ENCODE measurements at regions not wholly inside any gene's neighbourhood (a gene's known extent, or its start where the extent isn't known, plus 50 kb on each side); places are given as distances from the start of the nearest gene placed in this dataset.

DNA sequence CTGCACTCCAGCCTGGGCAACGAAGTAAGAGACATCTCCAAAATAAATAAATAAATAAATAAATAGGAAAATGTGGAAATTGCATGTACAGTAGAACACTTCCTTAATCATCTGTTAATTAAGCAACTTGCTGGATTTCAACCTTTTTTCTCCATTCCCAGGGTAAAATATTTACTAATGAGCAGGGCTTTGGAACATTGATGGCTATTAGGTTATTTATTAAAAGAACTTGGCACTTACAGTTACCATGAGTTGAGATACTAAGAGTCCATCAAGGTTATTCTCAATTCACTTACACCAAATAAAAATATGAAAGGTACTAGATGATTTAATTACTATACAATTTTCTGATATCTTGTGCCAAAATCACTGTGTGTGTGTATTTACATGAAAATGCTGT is 607.1 kb downstream of the PCDH18 start:
- no peak for DNase-seq (ENCODE audit: low spot score)

DNA sequence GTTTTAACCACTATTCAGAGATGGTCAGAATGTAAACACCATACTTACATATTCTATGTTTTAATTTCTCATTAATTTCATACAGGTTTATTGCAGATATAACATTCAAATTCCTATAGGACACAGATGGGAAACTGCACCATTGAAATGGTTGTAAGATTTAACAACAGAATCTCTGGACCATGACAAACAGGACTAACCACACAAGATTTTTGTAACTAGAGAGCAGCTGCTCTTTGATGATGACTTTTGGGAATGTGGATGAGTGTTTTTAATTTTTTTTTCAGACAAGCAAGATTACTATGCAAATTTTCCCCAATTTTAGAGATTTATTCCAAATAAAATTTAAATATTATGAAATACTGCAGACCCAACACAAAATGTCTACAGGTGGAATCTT is 610.2 kb downstream of the PCDH18 start:
- DNase-seq (ENCODE audit: low spot score), result no peak

DNA sequence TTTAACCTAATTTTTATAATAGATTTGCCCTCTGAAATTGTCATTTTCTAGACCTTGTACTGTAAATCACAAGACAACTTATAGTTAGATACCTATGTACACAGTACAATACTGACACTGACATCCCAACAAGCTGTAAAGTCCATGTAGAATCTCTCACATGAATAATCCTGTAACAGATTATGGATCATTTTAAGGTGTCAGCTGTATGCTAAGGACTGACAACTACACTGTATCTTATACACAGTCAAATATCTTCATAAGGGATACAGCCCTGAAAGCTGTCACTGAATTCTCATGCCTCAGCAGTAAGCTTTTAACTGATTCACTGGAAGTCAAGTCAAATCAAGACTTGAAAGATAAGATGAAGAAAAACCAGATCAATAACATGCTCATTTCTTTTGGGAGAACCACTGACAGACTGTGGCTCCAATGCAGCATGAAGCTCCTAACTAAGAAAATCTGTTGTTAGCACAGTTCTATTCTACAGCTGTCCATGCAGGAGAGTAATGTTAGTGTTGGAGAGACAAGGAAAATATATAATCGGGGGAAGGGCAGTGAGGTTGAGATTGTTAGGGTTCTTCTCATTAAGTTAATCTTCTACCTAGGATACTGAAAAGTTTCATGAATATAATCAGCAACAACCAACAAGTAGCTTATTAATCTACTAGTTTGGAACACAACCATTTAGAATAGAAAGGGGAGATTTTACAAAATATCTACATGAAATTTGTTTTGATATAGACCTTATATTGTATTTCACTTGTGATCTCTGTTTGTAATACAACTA is 612.0 kb downstream of the PCDH18 start:
- no peak for DNase-seq (ENCODE audit: low spot score)

DNA sequence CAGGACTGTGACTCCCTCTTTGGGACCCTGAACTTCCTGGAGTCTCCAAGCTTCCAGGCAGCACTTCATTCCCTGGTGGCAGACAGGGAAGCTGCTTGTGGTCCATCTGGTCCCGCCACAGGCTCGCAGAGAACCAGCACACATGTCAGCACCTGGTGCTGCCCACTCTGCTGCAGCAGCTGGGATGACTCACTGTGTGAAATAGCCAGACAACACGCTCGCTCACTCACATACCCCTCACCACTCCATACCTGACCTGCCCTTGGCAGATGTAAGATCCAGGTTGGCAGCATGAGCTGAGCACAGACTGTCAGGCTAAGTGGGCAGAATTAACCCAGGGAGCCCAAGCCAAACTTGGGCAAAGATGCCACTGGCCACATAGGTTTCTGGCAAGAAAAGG is 613.5 kb downstream of the PCDH18 start:
- DNase-seq (ENCODE audit: low spot score), result no peak

DNA sequence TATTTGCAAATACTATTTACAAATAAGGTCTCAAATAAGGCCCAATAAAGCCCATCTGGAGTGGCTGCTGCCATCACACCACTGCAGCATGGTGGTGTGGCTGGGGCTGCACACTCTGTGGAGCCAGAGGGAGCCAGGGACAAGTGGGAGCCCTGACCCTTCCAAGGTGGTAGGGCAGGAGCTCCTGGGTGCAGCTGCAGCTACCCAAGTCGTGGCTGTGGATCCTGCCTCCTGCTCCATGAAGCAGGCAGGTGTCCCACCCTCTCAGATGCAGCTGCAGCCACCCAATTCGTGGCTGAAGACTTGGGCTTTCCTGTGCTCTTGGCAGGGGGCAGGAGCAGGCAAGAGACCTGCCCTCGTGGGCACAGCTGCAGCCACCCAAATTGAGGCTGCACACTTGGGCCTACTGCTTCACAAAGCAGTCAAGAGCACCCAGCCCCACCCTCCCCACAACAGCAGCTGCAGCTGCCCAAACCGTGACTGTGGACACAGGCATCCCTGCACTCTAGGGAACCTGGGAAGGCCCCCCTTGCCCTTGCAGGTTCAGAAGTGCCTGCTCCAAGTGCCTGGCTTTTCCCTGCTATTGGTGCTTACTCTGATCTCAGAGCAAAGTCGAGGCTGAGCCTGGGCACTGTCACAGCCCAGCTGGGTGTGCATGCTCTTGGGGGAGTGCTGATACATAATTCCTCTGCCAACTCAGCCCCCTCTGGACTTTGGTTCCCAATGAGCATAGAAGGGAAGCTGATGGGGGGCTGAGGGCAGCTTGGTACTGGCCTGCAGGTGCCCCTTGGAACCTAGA is 614.8 kb downstream of the PCDH18 start:
- DNase-seq (ENCODE audit: low spot score), result no peak

DNA sequence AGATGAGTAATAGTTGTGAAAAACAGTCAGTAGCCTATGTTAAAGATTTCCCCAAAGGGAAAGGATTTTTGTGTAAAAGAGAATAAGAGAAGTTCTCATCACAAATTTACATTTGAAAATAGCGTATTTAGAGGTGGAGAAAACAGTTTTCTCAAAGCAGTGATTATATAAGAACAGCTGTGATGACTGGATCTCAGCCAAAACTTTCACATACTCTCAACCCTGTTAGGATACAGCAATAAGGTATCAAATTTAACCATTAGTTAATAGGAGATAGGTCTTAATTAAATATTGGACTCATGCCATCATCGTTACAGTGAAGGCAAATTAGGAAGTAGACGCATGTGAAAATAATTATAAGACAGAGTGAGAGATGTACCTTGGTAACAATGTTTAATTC is 622.7 kb downstream of the PCDH18 start:
- DNase-seq (ENCODE audit: low spot score), result no peak

DNA sequence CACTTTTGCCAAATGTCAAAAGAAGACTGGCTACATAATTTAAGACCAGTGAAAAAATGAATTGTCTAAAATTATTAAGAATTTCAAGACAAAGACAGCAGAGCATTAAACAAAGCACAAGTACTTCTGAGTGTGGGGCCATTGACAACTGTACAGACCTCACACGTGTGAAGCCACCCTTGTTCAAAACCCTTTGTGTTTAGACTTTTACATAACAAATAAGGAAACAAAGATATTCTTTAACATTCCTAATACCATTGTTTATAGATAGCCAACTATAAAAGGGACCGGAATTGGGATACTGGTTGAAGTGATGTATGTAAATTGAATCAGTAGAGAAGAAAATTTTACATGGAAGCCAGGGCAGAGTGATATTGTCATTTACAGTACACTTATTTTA is 624.2 kb downstream of the PCDH18 start:
- DNase-seq (ENCODE audit: low spot score), result no peak

DNA sequence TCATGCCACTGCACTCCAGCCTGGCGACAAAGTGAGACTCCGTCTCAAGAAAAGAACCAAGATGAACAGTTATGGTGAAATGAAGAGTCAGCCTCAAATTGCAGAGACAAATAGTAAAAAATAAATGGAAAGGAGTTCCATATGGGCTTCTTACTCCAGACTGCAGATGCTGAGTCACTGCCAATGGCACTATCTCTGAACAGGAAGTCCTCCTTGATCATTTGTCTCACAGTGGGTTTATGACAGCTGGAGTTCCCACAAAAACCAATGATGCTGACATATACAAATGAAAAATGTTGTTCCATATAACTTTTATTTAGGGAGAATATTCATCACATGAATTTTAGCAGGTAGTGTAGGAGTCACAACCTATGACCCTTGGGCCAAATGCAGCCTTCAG is 631.6 kb downstream of the PCDH18 start:
- no peak for DNase-seq (ENCODE audit: low spot score)

DNA sequence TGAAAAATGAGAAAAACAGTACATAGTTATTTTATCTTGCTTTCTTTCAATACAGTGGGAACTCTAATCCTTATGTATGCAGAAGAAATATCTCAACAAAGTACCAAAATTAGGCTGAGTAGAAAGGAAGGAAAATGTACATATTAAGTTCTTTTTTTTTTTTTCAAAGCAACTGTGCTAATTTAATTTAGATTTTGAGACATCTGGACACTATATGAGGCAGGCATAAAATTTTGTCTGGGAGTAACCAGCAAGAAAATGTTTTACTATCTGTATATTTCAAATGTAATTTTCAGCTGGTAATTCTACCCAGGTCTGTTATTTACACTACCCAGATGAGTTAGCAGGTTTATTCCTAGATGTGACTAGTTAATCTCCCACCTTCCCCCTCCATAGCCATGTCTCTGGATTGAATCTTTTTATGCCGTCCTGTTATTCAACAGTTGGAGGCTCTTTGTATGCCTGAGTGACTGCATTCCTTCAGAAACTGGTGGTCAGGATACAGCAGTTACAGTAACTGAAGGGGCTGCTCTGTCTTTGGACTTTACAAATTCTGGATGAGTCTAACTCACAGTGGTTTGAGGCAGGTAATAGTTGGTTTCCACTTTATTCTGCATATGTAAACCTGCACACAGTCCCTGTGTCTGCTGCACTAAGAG is 633.6 kb downstream of the PCDH18 start:
- DNase-seq (ENCODE audit: low spot score), result no peak

DNA sequence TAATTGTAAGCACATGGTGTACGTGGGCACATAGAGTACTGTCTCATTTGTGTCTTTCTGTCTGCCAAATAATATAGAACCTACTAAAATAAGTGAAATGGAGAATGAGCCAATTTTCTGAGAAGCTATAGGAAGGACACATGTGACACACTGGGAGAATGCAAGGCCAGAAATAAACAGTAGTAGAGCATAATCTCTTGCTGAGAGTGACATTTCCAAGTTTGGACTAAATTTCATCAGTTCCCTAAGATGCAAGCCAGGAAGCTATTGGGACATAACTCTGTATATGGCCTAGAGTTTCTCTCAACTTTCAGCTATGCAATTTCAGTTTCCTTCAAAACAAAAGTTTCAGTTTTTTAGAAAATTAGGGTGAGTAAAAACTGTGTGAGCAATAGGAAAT is 638.7 kb downstream of the PCDH18 start:
- DNase-seq (ENCODE audit: low spot score), result no peak

DNA sequence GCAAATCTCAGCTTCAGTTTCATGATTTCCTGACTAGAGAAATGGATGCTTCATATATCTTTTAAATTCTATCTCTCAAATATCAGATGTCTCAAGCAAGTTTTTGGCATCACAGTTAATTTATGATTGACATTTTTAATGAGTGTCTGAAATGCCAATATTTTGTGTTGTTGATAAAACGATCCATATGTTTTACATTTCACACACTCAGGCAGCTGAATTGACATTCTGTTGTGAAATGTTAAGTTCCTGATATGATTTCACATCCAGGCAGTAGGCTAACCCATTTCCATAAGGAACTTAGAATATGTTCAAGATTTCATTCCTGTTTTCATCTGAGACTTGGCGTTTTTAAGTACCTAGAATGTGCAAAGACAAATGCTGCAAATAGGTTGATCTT is 650.6 kb downstream of the PCDH18 start:
- no peak for DNase-seq (ENCODE audit: low spot score)

DNA sequence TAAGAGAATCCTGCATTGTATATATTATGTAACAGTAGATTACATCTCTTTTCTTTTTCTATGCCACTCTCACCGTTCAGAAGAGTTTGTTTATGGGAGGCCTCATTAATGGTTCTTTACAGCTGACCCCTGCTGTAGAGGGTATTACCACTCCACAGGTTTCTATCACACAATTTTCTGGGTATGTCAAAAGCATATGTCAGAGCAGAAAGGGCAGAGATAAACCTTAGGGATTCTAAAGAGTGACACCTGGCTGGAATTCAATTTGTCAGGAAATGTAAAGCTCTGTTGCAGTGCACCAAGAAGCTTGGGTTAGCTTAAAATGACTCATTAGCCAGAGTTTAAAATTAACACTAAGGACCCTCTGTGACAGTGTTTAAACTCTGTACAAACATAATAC is 658.7 kb downstream of the PCDH18 start:
- no peak for DNase-seq (ENCODE audit: low spot score)

DNA sequence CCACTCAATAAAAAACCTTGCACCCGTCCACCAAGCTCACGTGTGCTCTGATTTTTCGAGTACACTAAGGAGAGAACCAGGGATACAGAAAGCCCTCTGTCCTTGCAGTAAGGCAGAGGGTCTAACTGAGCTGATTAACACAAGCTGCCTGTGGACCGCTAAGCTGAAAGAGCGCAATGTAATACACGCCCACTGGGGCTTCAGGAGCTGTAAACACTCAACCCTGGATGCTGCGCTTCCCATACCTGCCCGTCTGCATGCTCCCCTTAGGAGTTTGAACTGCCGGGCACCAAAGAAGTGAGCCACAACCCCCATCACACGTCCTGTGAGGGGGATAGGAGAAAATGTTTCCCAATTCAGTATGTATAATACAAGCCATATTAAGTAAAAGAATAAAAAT is 664.8 kb downstream of the PCDH18 start:
- no peak for DNase-seq (ENCODE audit: low spot score)

DNA sequence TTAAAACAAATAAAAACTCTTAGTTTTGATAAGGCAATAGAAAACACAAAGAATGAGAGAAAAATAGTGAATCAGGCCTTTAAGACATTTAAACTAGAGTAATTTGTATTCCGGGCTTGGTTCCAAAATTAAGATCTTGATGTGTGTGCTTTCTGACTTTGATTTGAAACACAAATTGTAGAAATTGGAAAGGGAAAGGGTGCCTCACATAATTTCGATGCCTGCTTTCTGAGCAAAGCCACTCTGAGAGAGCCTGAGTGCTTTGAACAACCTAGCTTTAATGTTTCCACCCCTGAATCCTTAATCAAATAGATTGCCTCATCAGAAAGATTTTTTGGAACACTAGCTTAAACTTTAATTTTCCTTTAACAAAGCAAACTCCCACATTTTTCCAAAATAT is 666.8 kb downstream of the PCDH18 start:
- no peak for DNase-seq (ENCODE audit: low spot score)

DNA sequence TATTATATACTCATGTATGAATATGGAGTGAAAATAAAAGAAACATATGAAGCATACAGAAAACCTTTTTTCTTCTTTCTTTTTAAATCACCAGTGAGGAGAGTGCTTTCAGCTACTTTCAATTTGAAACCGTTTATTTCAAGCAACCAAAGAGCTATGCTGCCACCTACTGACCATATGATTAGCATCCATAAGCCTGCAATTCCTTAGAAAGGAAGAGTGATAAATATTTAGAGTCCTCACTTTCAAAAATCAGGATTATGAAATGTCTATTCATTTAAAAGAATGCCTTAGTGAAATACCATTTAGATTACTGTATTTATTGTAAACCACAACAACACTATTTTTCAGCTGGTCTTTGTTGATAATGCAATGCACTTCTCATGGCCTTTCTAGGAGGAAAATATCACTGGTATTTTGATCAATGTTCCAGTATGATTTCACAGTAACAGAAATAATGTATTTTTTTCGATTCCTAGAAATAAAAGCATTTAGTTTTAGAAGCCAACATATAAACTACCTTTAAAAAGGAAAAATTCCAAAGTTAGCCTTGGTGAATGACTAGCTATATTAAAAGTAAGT is 667.6 kb downstream of the PCDH18 start:
- DNase-seq (ENCODE audit: low spot score), result no peak

DNA sequence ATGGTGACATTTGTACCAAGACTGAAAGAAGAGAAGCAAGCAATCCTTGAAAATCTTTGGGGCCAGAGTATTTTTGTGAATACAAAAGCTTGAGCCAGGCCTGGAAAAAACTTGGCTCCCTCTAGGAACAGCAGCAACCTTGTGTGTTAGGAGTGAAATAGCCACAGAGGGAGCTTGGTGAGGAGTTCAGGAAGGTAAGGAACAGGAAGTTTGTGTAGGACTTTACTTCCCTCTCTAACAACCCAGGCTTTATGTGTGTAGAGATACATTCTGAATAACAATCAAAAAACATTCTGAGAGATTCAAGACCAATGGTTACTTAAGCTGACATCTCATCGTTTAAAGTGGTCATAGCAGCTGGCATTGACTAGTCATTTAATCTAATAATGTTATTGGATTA is 668.5 kb downstream of the PCDH18 start:
- no peak for DNase-seq (ENCODE audit: low spot score)

DNA sequence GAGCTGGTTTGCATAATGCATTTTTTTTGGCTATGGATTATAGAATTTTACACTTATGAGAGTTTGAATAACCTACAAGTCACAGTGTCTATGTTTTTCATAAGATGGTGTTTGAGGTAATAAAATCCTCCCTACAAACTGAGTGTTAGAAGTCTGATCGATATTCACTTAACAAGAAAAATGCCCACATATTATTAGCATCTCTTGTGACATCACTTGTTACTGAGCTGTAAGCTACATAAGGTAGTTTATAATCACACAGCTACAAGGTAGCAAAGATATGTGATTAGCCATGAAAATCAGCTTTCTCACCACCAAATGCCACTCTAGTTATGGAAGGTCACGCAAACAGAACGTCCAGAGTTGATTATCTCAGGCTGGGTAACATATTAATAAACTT is 669.6 kb downstream of the PCDH18 start:
- no peak for DNase-seq (ENCODE audit: low spot score)

DNA sequence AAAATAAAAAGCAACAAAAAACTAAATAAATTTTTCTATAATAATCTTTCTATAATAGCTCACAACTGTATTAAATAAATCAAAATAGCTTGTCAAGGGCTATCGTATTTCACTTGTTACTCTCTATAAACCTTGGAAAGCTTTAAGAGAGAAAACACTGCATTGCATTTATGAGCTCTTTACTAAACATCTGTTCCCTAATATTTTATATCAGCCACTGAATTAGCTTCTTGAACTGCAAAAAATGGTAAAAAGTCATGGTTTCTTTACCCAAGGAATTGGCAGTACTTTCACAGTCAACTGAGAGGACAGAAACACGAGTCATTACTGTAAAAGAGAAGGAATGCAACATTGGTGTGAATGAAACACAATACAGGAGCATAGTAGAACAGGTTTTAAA is 671.2 kb downstream of the PCDH18 start:
- no peak for DNase-seq (ENCODE audit: low spot score)

DNA sequence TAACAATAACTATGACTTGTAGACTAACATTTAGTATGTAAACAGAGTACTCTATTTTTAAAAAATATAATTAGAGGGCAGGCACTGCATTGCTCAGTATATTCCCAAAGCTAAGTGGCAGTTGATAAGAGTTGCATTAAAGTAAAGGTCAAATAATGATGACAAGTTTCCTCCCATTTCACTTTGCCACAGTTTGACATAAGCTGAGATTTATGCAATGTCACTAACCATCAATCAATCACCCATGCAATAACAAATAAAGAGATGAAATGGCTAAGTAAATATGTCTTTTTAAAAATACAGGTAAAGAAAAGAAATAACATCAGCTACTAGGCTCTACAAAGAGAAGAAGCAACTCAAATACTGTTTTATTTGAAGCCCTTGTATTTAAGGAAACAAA is 673.4 kb downstream of the PCDH18 start:
- DNase-seq (ENCODE audit: low spot score), result no peak

DNA sequence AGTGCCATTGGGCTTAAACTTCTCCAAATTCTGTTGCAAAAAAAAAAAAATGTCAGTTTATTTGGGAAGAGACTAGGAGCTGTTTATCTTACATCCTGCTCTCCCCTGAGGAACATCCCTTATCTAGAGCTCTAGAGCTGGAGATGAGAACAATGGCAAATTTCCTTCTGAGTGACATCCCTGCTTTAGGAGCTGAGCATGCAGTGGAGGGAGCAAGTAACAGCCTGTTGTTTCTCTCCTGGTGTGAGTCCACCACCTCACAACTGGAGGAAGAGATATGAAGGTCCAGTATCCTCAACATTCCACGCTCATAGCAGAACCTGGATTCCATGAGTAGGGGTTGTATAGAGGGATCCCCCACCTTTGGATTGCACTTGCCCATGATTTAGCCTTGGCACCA is 676.4 kb downstream of the PCDH18 start:
- DNase-seq (ENCODE audit: low spot score), result no peak

DNA sequence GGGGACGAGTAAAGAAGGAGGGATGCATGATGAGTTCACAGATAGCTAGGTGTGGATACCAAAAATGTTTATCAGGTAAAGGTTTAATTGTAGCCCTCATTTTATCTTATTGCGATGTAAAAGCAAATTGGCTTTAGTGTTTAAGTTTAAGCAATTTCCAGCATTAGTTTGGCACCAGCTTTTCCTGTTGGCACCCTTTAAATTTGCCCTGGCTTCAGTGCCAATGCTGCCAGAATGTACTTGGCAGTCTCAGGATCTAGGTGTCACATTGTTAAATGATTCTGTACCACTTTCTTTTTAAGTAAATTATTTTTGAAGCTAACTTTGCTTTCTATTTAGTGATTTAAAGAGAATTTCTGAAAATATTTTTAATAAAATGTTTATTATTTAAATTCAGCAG is 681.8 kb downstream of the PCDH18 start:
- DNase-seq (ENCODE audit: low spot score), result no peak

DNA sequence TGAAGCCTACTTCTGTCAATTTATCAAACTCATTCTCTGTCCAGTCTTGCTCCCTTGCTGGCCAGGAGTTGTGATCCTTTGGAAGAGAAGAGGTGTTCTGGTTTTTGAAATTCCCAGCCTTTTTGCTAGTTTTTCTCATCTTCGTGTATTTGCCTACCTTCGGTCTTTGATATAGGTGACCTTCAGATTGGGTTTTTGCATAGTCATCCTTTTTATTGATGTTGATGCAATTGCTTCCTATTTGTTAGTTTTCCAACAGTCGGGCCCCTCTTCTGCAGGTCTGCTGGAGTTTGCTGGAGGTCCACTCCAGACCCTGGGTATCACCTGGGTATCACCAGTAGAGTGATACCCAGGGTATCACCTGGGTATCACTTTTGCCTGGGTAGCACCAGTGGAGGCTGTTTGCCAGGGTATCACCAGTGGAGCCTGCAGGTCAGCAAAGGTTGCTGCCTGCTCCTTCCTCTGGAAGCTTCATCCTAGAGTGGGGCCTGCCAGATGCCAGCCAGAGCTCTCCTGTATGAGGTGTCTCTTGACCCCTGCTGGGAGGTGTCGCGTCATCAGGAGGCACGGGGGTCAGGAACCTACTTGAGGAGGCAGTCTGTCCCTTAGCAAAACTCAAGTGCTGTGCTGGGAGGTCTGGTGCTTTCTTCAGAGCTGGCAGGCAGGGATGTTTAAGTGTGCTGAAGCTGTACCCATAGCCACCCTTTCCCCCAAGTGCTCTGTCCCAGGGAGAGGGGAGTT is 684.2 kb downstream of the PCDH18 start:
- DNase-seq (ENCODE audit: low spot score), result no peak
